Caco-2 (cell line): ENCODE measurements at regions not wholly inside any gene's neighbourhood (a gene's known extent, or its start where the extent isn't known, plus 50 kb on each side); places are given as distances from the start of the nearest gene placed in this dataset.

Source experiments
- BruUV-seq: library from RNA; stranded (reverse); fragments of 400-500 nt; replicated peaks from 2 replicates; lab custom pipeline; 2021; lab: Mats Ljungman, UMichigan
- CTCF ChIA-PET: fragments of 300-600 bp; sonication (Branson Sonifier 250); formaldehyde crosslinking; loops from one replicate; lab custom pipeline; 2022; ENCODE audit warnings: antibody characterized with exemption; lab: Charles Lee
- POLR2A ChIA-PET: fragments of 300-600 bp; sonication (Branson Sonifier 250); formaldehyde crosslinking; loops from one replicate; lab custom pipeline; 2022; ENCODE audit warnings: antibody characterized with exemption; lab: Charles Lee
- DNase-seq, 2 experiments: peaks; one replicate each; pipeline versions ENCODE4 v3.0.0 to v3.0.0-alpha.2; 2020 to 2022
- H3K27me3 ChIP-seq: replicated peaks from 2 replicates; pipeline ENCODE4 v1.6.0; 2011; ENCODE audit warnings: low read length; ENCODE audit not compliant: control insufficient read depth, insufficient read depth
- H3K36me3 ChIP-seq: 2 replicates; pipeline ENCODE4 v1.5.1; 2011; ENCODE audit warnings: low read length; ENCODE audit not compliant: control insufficient read depth, insufficient read depth
- H3K4me1 ChIP-seq: fragments of 250-450 bp; sonication (Bioruptor Pico); 2 replicates; pipeline ENCODE4 v1.5.1; 2020; ENCODE audit warnings: mild to moderate bottlenecking
- H3K4me3 ChIP-seq: 2 replicates; pipeline ENCODE4 v1.5.1; 2011; ENCODE audit warnings: low read depth, mild to moderate bottlenecking, control low read depth, low read length
- H3K9me3 ChIP-seq: fragments of 250-450 bp; sonication (Bioruptor Pico); 2 replicates; pipeline ENCODE4 v1.5.1; 2020; ENCODE audit warnings: mild to moderate bottlenecking, moderate library complexity
- H3K27ac Mint-ChIP-seq: one replicate; pipeline ENCODE4 v1.8.0; 2022; ENCODE audit warnings: mixed read lengths; ENCODE audit not compliant: unreplicated experiment
- H3K27me3 Mint-ChIP-seq: one replicate; pipeline ENCODE4 v1.8.0; 2022; ENCODE audit warnings: mixed read lengths; ENCODE audit not compliant: insufficient read depth, unreplicated experiment
- H3K36me3 Mint-ChIP-seq: one replicate; pipeline ENCODE4 v1.8.0; 2022; ENCODE audit warnings: mild to moderate bottlenecking, mixed read lengths; ENCODE audit not compliant: insufficient read depth, unreplicated experiment
- H3K4me1 Mint-ChIP-seq: one replicate; pipeline ENCODE4 v1.8.0; 2022; ENCODE audit warnings: low read depth, mixed read lengths; ENCODE audit not compliant: unreplicated experiment
- H3K4me3 Mint-ChIP-seq: one replicate; pipeline ENCODE4 v1.8.0; 2022; ENCODE audit warnings: mild to moderate bottlenecking, moderate library complexity, mixed read lengths; ENCODE audit not compliant: unreplicated experiment
- H3K9me3 Mint-ChIP-seq: one replicate; pipeline ENCODE4 v1.8.0; 2022; ENCODE audit warnings: mixed read lengths; ENCODE audit not compliant: unreplicated experiment
- CTCF ChIP-seq, 2 experiments: fragments of 200-600 bp in 1 of 2; IDR thresholded peaks; 1 replicate in 1 of 2; 2 replicates in 1 of 2; pipeline versions ENCODE4 v1.5.1 to v1.8.0; 2011 to 2022; ENCODE audit warnings: antibody characterized with exemption in 1 of 2, control low read depth in 1 of 2, inconsistent platforms in 1 of 2, low read depth in 1 of 2, low read length in 1 of 2, mild to moderate bottlenecking in 1 of 2, moderate library complexity in 1 of 2; ENCODE audit not compliant: insufficient read depth in 1 of 2, severe bottlenecking in 1 of 2, unreplicated experiment in 1 of 2
- intact Hi-C: fragments of 100-400 bp; cut with micrococcal nuclease; formaldehyde crosslinking; loops from one replicate; pipeline ENCODE4 v1.10.0; 2022; ENCODE audit not compliant: unreplicated experiment

DNA sequence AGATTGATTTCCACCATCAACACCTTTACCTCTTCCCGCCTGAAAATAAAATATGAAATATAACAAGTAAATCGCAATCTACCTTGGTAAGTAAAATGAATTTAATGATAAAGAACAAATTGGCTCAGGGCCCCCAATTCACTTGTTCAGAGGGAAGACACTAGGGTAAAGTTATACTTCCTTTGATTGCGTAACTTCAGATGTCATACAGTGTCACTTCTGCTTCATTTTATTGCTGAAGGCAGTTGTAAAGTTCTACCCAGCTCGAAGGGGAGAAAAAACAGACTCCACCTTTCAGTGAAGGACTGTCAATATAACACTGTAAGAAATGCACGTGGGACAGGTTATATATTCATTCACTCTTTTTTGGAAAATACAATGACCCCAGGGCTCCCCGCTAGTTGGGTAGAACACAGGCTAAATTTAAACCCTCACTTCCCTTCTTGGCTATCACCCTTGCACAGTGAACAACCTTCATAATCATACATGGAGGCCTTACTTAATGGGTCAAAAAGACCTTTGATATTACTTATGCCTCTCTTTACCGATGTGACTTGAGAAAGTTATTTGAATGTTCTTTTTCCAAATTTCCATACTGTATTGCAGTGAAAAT, 848.8 kb downstream of the MAT2B start:
- Mint-ChIP-seq H3K4me1 (peaks cover 6% of the 10 kb centered on the region), H3K27ac (no peak overlapping the region), H3K4me3 (no peak overlapping the region), H3K36me3 (no peaks in the 10 kb centered on the region), H3K27me3 (no peaks in the 10 kb centered on the region), H3K9me3 (no peaks in the 10 kb centered on the region)
- intact Hi-C loops: no loop called here
- ChIA-PET POLR2A (no interaction called here), CTCF (no interaction called here)
- no peak for TF ChIP-seq CTCF (IDR thresholded peaks at IDR 0.05; ENCODE audit: insufficient read depth in 1 of 2, low read depth in 1 of 2, low read length in 1 of 2, severe bottlenecking in 1 of 2, unreplicated experiment in 1 of 2)
- Histone ChIP-seq H3K36me3 (no peaks in the 10 kb centered on the region), H3K4me1 (peaks cover 15% of the 10 kb centered on the region), H3K4me3 (no peak overlapping the region), H3K27me3 (no peaks in the 10 kb centered on the region), H3K9me3 (no peaks in the 10 kb centered on the region)
- DNase-seq: no peak
- BruUV-seq: no TSS peak

GRCh38 chr5:164355267-164355830, 849.9 kb downstream of the MAT2B start:
- CTCF ChIA-PET: no interaction called here
- peaks cover 6% of the 10 kb centered on the region for H3K4me1 Mint-ChIP-seq

GRCh38 chr5:164356790-164357189, 851.4 kb downstream of the MAT2B start:
- H3K36me3 Mint-ChIP-seq: no peaks in the 10 kb centered on the region
- intact Hi-C loops: no loop called here
- Histone ChIP-seq H3K4me1 (peaks cover 18% of the 10 kb centered on the region), H3K36me3 (no peaks in the 10 kb centered on the region), H3K27me3 (no peaks in the 10 kb centered on the region), H3K9me3 (no peaks in the 10 kb centered on the region), H3K4me3 (no peak overlapping the region)
- H3K27ac Mint-ChIP-seq: no peak overlapping the region
- no peaks in the 10 kb centered on the region for H3K9me3 Mint-ChIP-seq
- no TSS peak for BruUV-seq
- ChIA-PET POLR2A (no interaction called here), CTCF (no interaction called here)
- peaks cover 3% of the 10 kb centered on the region for H3K27me3 Mint-ChIP-seq
- no peak overlapping the region for H3K4me3 Mint-ChIP-seq
- no peaks in the 10 kb centered on the region for H3K4me1 Mint-ChIP-seq
- DNase-seq: no peak
- no peak for TF ChIP-seq CTCF (IDR thresholded peaks at IDR 0.05; ENCODE audit: insufficient read depth in 1 of 2, low read depth in 1 of 2, low read length in 1 of 2, severe bottlenecking in 1 of 2, unreplicated experiment in 1 of 2)

More at GRCh38 chr5:164355267-164355830, 849.9 kb downstream of the MAT2B start:
- no peaks in the 10 kb centered on the region for H3K9me3 Mint-ChIP-seq
- H3K27me3 ChIP-seq: no peaks in the 10 kb centered on the region
- H3K27me3 Mint-ChIP-seq: no peaks in the 10 kb centered on the region
- H3K27ac Mint-ChIP-seq: no peak overlapping the region
- no peak overlapping the region for H3K4me3 ChIP-seq
- BruUV-seq: no TSS peak
- POLR2A ChIA-PET: no interaction called here
- H3K4me1 ChIP-seq: peaks cover 21% of the 10 kb centered on the region
- H3K36me3 Mint-ChIP-seq: no peaks in the 10 kb centered on the region
- H3K4me3 Mint-ChIP-seq: no peak overlapping the region
- no peaks in the 10 kb centered on the region for H3K36me3 ChIP-seq
- TF ChIP-seq CTCF (IDR thresholded peaks at IDR 0.05; ENCODE audit: insufficient read depth in 1 of 2, low read depth in 1 of 2, low read length in 1 of 2, severe bottlenecking in 1 of 2, unreplicated experiment in 1 of 2): no peak
- no peak for DNase-seq
- intact Hi-C loops: no loop called here
- H3K9me3 ChIP-seq: no peaks in the 10 kb centered on the region
